GM23338 (cell line): ENCODE measurements at regions not wholly inside any gene's neighbourhood (a gene's known extent, or its start where the extent isn't known, plus 50 kb on each side); places are given as distances from the start of the nearest gene placed in this dataset.

Experiments used
- EZH2 ChIP-seq: fragments of 200-600 bp; sonication (generic); IDR thresholded peaks from one replicate; pipeline ENCODE4 v1.8.0; 2017; ENCODE audit warnings: antibody characterized with exemption, mild to moderate bottlenecking, low read depth; ENCODE audit not compliant: unreplicated experiment
- EZH2phosphoT487 ChIP-seq: fragments of 200-600 bp; sonication (generic); IDR thresholded peaks from one replicate; pipeline ENCODE4 v1.8.1; 2018; ENCODE audit warnings: antibody characterized with exemption; ENCODE audit not compliant: unreplicated experiment
- JUNB ChIP-seq: IDR thresholded peaks from one replicate; pipeline ENCODE4 v1.6.1; 2016; ENCODE audit warnings: antibody characterized with exemption; ENCODE audit not compliant: unreplicated experiment
- NANOG ChIP-seq: IDR thresholded peaks from 2 replicates; pipeline ENCODE4 v1.6.1; 2016; ENCODE audit warnings: antibody characterized with exemption, borderline replicate concordance
- POLR2AphosphoS5 ChIP-seq: IDR thresholded peaks from 2 replicates; pipeline ENCODE4 v1.6.1; 2016; ENCODE audit warnings: antibody characterized with exemption, low read depth
- STAT1 ChIP-seq: IDR thresholded peaks from one replicate; pipeline ENCODE4 v1.6.1; 2016; ENCODE audit warnings: antibody characterized with exemption; ENCODE audit not compliant: unreplicated experiment
- ZNF331 ChIP-seq: fragments of 250-450 bp; sonication (Bioruptor Pico); IDR thresholded peaks from 2 replicates; pipeline ENCODE4 v1.5.0; 2020; ENCODE audit warnings: low read depth, mild to moderate bottlenecking, moderate library complexity
- TF ChIP-seq, protein P1 (sequence below), 2 experiments: fragments of 200-600 bp in 1 of 2; sonication (generic) in 1 of 2; conservative IDR thresholded peaks; 2 replicates each; pipeline versions ENCODE4 v1.5.1 to v1.6.1; 2016 to 2017; ENCODE audit warnings: antibody characterized with exemption in 2 of 2, low read depth in 2 of 2, mild to moderate bottlenecking in 2 of 2, moderate library complexity in 1 of 2
- TF ChIP-seq, protein P2 (sequence below): IDR thresholded peaks from one replicate; pipeline ENCODE4 v1.6.1; 2018; ENCODE audit warnings: antibody characterized with exemption; ENCODE audit not compliant: unreplicated experiment
- TF ChIP-seq, protein P3 (sequence below): IDR thresholded peaks from 2 replicates; pipeline ENCODE4 v1.6.1; 2016; ENCODE audit warnings: antibody characterized with exemption

DNA sequence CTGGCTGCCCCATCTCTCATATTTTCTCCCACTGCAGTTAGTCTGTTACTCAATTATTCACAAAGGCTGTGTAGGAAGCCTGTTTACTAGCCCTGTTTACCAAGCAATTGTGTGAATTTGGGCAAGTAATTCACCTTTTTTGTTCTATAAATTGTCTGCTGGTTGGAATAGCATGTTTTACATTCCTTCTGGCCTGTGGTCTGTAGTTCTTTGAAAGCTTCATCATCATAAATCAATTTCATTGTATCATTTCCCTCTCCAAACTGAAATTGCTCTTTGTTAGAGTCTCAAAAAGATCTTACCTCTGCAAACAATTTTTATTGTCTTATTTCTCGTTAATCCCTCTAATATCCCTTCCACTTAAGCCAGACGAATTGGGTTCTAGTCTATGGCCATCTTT is 1059.5 kb upstream of the ADGRL4 start:
- TF ChIP-seq, protein P1, sequence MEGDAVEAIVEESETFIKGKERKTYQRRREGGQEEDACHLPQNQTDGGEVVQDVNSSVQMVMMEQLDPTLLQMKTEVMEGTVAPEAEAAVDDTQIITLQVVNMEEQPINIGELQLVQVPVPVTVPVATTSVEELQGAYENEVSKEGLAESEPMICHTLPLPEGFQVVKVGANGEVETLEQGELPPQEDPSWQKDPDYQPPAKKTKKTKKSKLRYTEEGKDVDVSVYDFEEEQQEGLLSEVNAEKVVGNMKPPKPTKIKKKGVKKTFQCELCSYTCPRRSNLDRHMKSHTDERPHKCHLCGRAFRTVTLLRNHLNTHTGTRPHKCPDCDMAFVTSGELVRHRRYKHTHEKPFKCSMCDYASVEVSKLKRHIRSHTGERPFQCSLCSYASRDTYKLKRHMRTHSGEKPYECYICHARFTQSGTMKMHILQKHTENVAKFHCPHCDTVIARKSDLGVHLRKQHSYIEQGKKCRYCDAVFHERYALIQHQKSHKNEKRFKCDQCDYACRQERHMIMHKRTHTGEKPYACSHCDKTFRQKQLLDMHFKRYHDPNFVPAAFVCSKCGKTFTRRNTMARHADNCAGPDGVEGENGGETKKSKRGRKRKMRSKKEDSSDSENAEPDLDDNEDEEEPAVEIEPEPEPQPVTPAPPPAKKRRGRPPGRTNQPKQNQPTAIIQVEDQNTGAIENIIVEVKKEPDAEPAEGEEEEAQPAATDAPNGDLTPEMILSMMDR (conservative IDR thresholded peaks at IDR 0.05; ENCODE audit: low read depth in 2 of 2): no peak
- TF ChIP-seq NANOG (no peak), POLR2AphosphoS5 (no peak), EZH2phosphoT487 (no peak), EZH2 (no peak), ZNF331 (no peak), JUNB (no peak), STAT1 (no peak)
- TF ChIP-seq, protein P2, sequence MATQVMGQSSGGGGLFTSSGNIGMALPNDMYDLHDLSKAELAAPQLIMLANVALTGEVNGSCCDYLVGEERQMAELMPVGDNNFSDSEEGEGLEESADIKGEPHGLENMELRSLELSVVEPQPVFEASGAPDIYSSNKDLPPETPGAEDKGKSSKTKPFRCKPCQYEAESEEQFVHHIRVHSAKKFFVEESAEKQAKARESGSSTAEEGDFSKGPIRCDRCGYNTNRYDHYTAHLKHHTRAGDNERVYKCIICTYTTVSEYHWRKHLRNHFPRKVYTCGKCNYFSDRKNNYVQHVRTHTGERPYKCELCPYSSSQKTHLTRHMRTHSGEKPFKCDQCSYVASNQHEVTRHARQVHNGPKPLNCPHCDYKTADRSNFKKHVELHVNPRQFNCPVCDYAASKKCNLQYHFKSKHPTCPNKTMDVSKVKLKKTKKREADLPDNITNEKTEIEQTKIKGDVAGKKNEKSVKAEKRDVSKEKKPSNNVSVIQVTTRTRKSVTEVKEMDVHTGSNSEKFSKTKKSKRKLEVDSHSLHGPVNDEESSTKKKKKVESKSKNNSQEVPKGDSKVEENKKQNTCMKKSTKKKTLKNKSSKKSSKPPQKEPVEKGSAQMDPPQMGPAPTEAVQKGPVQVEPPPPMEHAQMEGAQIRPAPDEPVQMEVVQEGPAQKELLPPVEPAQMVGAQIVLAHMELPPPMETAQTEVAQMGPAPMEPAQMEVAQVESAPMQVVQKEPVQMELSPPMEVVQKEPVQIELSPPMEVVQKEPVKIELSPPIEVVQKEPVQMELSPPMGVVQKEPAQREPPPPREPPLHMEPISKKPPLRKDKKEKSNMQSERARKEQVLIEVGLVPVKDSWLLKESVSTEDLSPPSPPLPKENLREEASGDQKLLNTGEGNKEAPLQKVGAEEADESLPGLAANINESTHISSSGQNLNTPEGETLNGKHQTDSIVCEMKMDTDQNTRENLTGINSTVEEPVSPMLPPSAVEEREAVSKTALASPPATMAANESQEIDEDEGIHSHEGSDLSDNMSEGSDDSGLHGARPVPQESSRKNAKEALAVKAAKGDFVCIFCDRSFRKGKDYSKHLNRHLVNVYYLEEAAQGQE: no peak
- TF ChIP-seq, protein P3, sequence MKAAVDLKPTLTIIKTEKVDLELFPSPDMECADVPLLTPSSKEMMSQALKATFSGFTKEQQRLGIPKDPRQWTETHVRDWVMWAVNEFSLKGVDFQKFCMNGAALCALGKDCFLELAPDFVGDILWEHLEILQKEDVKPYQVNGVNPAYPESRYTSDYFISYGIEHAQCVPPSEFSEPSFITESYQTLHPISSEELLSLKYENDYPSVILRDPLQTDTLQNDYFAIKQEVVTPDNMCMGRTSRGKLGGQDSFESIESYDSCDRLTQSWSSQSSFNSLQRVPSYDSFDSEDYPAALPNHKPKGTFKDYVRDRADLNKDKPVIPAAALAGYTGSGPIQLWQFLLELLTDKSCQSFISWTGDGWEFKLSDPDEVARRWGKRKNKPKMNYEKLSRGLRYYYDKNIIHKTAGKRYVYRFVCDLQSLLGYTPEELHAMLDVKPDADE: no peak
